Adrenal gland (tissue), 5 donors: ENCODE measurements at regions not wholly inside any gene's neighbourhood (a gene's known extent, or its start where the extent isn't known, plus 50 kb on each side); places are given as distances from the start of the nearest gene placed in this dataset.

Experiments used
- POLR2A ChIP-seq, 2 donors: fragments of 450-650 bp; IDR thresholded peaks; one replicate each; pipeline ENCODE4 v1.6.1; 2017; ENCODE audit warnings: antibody characterized with exemption in 2 of 2, mild to moderate bottlenecking in 2 of 2, moderate library complexity in 1 of 2
- TF ChIP-seq, protein P1 (sequence below), 6 experiments: fragments of 450-650 bp in 4 of 6; fragments of 200-600 bp in 2 of 6; sonication (generic) in 1 of 6; IDR thresholded peaks; 1 replicate in 5 of 6; 2 replicates in 1 of 6; pipeline versions ENCODE4 v1.5.1 to v1.8.0; 2016 to 2021; ENCODE audit warnings: antibody characterized with exemption in 6 of 6, mild to moderate bottlenecking in 2 of 6, moderate library complexity in 1 of 6
- donor health status: DM: no; HTN: no; CAD: no.

DNA sequence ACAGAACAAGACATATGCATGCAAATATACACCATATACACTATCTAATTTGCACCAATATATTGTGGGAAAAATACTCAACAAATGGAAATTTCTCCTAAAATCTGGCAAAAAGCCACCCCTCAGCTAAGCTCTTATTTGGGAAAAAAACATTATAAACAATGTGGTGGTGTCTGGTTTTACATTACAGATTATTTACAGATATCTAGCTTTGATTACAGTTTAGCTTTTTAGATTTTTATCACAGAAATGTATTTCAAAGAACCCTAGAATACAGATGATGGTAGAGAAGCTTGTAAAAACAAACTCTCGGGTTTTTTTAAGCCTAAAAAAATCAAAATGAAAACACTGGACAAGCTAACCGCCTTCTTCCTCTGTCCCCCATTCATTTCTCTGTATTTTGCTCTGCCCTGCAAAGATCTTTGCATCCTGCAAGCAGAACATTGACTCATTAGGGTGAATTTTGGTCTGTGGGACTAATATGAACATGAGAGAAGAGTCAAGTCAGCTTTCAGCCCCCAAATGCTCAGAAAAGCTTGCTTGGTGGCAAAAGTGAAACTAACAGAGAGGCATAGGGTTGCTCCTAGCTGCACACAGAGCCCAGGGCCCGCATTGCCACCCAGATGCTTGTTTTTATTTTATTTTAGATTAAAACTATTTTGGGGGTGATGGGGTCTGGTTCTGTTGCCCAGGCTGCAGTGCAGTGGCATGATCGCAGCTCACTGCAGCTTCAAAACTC is 88.8 kb upstream of the LYZL1 start:
- TF ChIP-seq, protein P1, sequence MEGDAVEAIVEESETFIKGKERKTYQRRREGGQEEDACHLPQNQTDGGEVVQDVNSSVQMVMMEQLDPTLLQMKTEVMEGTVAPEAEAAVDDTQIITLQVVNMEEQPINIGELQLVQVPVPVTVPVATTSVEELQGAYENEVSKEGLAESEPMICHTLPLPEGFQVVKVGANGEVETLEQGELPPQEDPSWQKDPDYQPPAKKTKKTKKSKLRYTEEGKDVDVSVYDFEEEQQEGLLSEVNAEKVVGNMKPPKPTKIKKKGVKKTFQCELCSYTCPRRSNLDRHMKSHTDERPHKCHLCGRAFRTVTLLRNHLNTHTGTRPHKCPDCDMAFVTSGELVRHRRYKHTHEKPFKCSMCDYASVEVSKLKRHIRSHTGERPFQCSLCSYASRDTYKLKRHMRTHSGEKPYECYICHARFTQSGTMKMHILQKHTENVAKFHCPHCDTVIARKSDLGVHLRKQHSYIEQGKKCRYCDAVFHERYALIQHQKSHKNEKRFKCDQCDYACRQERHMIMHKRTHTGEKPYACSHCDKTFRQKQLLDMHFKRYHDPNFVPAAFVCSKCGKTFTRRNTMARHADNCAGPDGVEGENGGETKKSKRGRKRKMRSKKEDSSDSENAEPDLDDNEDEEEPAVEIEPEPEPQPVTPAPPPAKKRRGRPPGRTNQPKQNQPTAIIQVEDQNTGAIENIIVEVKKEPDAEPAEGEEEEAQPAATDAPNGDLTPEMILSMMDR (IDR thresholded peaks at IDR 0.05): no peak
- no peak for TF ChIP-seq POLR2A (IDR thresholded peaks at IDR 0.05)
